GM19238 (cell line): ENCODE measurements at regions not wholly inside any gene's neighbourhood (a gene's known extent, or its start where the extent isn't known, plus 50 kb on each side); places are given as distances from the start of the nearest gene placed in this dataset.
"Not testable (repeated sequence)": the region's sequence is repeated elsewhere in the genome, so short reads cannot be mapped to it uniquely, and the experiment has no call there.

Source experiments
- DNase-seq: peaks from one replicate; pipeline ENCODE4 v3.0.0; 2011; ENCODE audit warnings: low spot score; ENCODE audit not compliant: insufficient read length

DNA sequence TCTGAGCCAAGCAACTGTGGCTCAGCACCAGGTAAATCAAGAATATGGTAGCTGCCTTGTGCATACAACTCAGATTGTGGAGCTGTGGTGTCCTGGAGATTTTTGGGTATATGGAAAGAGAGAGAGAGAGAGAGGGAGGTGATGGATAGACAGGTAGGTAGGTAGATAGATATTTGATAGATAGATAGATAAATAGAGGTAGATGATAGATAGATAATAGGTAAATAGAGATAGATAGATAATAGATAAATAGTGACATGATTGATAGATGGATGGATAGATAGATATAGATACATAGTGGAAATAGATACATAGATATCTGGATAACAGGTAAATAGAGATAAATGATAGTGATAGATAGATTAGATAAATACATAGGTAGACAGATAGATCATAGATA lies 206.3 kb downstream of the KLF6 start:
- no peak for DNase-seq

DNA sequence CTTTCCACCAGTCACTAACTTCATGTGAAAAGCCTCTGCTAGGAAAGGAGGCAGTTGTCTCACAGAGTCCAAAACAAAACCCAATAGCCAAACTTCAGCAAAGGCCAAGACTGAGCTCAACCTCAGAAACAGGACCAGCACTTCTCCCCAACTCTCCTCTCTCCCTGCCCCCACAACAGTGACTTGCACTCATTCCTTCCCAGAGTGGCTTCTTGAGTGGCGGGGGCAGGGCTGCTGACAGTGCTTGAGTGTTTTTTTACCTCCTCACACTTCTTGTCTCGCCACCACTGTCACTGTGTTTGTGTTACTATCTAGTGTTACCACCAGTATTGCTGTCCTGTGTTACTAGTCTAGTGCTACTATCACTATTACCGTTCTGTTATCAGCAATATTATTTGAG lies 206.8 kb downstream of the KLF6 start:
- no peak for DNase-seq

DNA sequence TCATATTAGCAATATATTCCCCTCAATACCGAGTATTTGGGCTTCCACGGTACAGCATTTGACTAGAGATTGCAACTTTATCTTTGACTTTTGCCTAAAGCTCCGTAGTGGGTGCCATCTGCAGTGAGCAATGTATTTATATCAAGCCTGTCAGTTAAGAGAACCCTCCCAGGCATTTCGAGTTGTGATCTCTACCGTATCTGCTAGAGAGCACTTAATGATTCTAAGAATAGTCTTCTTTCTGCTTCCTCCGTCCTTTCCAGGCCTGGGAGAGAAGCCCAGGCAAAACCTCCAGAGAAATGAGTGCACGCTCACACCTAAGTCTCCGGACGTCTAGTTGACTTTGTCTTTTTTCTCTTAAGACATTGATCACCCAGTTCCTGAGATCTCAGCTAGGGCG lies 210.6 kb downstream of the KLF6 start:
- no peak for DNase-seq

DNA sequence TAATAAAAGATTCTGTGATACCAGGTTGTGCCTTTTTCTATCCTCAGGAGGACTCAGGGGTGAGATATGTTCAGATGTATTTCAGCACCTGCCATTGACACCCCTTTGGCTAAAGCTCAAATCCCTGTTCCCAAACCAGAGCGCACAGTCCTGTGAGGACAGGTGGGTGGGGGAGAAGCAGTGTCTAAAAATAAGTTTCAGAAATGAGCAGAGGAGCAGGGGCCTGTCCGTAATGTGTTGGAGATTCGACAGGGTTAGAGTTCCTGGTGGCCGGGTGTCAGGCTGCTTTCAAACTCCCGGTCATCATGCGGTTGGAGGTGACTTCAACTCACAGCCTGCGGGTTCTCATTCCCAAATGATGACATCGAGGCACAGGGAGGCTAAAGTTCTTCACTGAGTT lies 211.5 kb downstream of the KLF6 start:
- no peak for DNase-seq

DNA sequence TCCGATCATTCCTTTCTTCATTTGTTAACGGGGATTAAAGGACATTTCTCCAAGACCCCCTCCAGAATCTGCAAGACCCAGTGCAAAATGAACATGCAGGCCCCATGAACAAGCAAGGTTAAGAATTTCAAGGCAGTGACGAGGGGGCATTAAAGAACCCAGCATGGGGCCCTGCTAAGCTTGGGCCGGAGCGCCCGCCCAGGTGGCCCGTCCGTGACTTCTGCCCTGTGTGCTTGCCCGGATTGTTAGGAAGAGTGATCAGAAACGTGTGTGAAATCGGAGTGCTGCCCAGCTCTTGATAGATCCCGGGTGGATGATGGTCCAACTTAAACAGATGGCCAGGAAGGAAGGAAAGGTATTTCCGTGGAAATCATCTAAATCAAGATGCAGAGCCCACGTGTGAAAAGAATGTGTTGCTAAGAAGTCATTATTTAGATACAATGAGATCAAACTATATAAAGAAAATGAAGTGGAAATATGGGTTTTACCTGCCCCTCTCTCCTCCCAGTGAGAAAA lies 213.6 kb downstream of the KLF6 start:
- DNase-seq, result no peak

DNA sequence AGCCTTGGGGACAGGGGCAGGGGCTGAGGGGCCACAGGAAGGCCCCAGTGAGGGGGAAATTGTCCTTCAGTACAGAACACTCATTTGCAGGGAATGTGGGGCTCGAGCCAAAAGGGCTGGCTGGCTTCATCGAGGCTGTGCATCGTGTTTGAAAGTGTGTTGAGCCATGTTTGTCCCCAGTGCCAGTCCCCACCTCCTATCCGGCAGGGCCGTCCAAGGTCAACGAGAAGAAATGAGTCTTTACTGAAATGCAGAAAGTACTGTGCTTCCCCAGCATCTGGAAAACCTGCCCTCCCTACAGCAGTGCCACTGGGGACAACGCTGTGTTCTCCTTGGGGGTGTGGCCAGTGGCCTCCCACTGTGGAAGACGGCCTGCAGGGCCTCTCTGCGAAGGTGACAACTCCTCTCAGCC lies 214.1 kb downstream of the KLF6 start:
- DNase-seq, result no peak

DNA sequence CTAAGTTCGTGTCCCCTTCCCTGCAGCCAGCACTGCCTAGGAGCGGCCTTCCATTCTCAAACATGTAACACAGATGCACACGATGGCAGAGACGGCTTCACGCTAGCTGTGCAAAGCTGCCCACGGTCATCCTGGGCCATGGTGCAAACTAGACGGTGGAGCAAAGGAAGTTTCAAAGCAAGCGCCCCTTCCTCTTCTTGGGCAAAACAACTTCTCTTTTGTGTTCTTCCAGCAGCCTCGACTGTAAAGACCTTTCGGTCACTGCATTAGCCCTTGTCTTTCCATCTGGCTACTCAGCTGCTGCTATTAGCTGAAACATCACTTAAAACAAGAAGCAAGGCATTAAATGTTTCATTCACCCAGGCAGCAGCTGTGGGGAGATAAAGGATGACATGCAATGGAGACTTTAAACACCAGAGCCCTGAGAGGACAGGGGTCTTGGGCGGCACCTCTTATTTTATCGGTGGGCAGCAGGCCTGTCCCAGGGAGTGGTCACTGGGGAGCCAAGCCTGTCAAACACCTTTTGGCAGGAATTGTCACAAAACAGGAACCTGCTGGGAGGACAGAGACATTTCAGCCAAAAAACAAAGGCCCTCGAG lies 214.8 kb downstream of the KLF6 start:
- DNase-seq, result no peak

DNA sequence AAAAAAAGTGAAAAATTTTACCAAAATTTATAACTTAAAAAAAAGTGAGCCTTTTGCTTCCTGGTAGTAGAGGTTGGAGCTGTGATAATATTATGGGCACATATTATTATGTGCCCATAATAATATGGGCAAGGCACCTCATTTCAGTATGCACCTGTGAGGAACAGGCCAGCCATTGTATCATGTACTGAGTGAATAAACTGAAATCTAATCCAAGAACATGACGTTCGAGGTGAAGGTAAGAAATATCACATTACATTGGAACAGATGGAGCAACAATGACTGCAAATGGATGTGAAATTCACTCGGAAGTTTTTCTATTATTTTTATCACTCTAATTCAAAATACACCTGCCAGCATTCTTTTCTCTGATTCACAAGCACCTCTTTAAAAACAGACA lies 216.0 kb downstream of the KLF6 start:
- no peak for DNase-seq

DNA sequence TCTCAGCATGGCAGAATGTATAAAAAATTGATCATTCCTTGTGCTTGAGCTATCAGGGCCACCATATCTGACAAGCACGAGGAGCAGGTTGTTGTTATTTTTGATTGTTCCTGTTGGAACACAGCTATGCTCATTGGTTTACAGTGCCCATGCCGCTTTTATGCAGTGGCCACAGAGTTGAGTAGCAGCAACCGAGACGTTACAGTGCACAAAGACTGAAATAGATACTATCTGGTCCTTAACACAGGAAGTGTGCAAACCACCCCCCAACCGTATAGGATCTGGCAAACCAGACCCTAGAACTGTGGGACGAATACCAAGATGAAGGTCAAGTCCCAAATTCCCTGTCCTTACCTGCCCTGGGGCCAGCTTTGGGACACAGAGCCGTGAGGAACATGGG lies 216.6 kb downstream of the KLF6 start:
- no peak for DNase-seq

DNA sequence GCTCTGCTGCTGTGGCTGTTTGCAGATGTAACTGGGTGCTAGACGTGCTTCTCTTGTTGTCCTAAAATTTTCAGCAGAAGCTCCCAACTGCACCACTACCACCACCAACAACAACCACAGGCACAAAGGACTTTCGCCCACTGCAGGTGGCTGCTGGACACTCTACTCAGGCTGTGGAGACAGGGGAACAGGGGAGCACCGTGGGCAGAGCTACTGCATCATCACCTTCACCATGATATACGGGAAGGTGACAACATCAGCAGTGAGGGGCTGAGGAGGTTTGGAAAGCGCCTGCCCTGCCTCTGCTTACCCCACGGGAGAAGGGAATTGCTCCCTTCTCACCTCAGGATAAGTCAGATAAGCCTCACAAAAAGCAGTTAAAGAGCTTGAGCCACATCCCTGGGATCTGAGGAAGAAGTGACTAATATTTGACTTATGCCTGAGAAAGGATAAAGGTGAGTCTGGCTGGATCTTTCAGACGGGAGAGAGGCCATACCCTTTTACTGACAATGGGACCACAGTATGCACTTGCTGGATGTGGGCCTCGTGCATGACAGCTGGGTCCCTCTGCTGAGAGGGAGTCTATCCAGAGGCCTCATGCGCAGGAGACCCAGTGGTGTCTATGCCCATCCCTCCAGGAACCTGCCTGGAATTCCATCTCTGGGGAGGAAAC lies 217.6 kb downstream of the KLF6 start:
- no peak for DNase-seq

DNA sequence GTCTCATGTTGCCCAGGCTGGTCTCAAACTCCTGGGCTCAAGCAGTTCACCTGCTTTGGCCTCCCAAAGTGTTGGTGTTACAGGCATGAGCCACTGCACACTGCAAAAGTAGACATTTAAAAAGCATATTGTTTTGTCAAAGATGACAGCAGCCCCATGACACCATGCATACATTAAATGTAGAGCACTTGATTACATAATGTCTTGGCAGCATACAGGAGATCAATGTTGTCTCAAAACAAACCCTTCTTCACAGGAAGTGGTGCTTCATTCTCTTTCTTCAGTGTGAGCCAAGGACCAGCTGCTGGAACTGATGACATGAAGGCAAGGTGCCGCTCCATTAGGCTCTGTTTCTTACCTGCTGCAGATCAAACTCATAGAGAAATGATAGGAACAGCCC lies 218.4 kb downstream of the KLF6 start:
- no peak for DNase-seq

DNA sequence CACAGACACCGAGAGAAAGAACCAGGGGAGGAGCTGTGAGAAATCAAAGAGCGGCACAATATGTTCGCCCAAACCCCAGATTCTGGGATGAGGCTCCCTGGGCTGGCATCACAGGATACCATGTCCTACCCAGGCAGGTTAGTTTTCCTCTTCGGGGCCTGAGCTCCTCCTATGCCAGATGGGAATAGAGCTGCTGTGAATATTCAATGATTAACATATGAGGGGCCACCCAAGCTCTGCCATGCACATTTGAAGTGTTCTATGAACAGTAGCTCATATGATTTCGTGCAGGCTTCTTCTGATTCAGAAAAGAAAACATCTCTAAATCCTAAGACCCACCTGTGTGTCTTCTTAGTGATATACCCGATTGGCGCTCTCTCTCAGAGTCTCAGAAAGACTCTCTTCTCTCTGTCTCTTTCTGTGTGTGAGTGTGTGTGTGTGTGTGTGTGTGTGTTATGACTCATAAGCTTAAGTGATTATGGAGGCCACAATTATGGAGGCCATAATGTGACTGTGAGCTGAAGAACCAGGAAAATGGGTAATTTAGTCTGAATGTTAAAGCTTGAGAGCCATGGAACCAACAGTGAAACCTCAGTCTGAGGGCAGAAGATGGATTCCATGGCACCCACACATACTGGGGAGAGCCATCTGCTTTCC lies 220.5 kb downstream of the KLF6 start:
- DNase-seq, result no peak

DNA sequence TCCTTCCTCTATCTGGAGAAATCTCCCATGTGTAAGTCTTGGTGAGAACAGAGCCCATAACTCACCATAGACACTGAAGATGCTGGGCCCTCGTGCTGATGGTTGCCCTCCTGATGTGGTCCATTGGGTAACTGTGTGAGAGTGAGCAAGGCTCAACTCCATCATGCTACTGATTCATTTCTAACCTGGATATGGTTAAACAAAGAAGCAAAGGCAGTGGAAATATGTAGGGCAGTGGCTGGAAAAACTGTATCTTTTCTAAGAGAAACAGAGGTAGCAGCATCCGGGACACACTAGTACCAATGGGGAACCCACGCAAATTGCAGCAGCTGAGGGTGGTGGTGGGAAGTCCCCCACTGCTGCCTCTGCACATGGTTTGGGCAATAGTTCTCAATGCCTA lies 221.7 kb downstream of the KLF6 start:
- no peak for DNase-seq

DNA sequence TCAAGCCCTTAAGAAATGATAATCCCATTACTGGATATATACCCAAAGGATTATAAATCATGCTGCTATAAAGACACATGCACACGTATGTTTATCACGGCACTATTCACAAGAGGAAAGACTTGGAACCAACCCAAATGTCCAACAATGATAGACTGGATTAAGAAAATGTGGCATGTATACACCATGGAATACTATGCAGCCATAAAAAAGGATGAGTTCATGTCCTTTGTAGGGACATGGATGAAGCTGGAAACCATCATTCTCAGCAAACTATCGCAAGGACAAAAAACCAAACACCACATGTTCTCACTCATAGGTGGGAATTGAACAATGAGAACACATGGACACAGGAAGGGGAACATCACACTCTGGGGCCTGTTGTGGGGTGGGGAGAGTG lies 224.4 kb downstream of the KLF6 start:
- DNase-seq, result not testable (repeated sequence)

DNA sequence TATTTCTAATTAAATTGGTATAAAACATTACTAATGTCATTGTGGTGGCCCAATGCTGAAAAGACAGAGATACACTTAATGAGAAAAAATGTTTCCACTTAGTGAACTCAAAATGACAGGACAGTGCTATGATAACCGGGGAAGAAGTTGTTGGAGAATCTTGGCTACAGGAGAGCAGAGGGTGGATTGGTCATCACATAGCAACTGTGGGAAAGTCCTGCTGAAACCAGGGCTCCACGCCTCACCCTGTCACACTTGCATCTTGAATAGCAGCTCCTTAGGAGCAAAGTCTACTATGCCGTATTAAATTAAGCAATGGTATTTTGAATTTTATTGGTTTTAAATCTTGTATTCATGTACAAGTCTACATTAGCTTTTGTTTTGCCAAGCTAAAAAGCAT lies 225.5 kb downstream of the KLF6 start:
- DNase-seq, result no peak

DNA sequence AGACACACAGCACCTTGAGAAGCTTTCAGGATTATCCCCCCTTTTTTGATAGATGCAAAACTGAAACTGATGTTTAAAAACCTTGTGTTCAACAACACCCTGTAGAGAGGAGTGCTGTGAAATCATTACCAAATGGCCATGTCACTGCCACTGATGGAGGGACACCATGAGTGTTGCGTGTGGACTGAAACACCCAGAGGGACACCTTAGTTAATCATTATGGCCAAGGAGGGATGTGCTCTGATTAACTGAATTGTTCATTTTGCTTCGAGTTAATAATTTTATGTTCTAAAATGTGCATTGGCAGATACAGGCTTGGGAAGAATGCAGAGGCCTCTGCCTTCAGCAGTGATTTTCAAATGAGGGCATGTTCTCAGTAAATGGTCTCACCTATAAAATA lies 226.0 kb downstream of the KLF6 start:
- no peak for DNase-seq

DNA sequence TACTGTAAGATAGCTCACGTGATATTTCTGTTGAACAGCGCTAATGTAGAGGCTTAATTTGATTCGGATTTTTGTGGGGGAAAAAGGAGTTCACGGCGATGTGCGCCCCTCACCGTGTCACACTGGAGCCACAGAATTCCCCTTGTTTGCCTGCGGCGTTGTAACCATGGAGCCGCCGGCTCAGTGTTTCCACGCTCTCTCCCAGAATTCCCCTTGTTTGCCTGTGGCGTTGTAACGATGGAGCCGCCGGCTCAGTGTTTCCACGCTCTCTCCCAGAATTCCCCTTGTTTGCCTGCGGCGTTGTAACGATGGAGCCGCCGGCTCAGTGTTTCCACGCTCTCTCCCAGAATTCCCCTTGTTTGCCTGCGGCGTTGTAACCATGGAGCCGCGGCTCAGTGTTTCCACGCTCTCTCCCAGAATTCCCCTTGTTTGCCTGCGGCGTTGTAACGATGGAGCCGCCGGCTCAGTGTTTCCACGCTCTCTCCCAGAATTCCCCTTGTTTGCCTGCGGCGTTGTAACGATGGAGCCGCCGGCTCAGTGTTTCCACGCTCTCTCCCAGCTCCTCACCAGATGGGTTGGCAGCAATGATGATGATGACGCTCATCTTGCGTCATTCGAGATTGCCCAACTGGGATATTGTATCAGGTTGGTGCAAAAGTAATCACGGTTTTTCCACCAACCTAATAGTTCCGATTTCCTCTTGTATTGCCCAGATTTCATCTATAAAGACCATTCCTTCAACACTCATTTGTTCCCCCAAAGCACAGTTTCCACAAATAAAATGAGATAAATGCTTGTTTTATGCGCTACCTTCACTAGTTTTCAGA lies 228.6 kb downstream of the KLF6 start:
- DNase-seq, result not testable (repeated sequence)

DNA sequence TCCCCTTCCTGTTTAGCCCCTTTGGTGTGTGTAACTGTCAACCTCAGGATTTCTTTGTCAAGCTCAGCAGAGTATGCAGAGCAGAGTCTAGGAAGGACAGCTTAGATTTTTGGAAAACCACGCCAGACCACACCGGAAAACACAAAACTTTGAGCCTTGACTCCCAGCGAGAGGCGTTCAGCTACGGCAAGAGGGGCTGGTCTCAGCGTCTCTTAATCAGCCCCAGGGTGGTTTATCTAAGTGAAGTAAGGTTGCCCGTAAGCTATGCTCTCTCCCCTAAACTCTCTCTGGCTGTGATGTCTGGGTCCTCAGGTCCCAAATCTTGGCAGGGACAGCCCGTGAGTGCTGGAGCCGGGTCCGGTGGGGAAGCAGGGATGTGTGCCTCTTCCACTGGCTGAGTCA lies 230.9 kb downstream of the KLF6 start:
- DNase-seq, result no peak

DNA sequence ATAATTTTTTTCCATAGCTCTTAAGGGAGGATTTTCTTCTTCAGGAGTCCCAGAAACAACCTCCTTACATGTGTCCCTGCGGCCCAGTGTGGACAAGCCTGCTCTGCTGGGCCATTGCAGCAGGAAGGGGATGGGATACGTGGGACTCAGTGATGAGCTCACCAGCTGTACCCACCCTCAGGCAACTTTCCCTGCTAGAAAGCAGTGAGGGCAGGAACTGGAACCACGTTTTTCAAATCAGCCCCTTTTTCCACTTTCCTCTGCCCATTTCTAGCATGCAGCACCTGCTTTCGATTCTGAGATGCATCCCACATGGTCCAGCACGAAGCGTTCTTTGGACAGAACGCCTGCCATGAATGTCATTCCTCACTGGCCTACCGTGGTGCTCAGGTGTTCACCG lies 232.7 kb downstream of the KLF6 start:
- DNase-seq, result no peak

DNA sequence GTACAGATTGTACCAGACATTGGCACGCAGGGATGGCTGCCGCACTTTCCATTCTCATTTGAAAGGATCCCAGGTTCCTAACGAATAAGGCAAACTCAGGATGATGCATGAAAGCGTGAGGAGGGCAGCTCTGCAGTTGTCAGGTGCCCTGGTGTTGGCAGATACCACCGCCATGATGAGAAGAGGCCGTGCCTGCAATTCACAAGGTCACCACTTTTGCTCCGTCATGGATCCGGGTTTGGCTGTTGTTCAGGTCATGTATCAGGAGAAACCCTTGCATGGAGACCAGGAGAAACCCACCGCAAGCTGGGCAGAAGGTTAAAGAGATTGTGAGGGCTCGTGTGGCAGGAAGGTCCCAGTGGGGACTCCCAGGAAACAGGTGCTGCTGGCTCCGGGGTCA lies 233.2 kb downstream of the KLF6 start:
- DNase-seq, result no peak

DNA sequence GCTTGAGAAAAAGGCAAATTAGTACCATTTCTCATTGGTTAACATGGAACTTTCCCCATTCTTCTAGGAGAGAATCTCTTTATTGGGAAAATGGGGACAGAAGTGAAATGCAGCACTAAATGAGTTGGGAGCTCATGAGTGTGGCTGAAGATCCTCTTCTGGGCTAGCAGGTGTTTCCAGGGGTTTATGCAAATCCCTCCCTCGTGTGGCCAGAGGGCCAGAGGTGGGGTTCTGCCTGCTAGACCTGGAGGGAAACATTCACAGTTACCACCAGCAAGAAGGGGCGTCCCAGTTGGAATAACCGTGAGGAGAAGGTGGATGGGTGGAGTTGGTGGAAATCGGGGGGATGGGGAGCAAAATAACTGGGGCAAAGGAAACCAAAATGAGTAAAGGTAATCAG lies 235.9 kb downstream of the KLF6 start:
- no peak for DNase-seq

DNA sequence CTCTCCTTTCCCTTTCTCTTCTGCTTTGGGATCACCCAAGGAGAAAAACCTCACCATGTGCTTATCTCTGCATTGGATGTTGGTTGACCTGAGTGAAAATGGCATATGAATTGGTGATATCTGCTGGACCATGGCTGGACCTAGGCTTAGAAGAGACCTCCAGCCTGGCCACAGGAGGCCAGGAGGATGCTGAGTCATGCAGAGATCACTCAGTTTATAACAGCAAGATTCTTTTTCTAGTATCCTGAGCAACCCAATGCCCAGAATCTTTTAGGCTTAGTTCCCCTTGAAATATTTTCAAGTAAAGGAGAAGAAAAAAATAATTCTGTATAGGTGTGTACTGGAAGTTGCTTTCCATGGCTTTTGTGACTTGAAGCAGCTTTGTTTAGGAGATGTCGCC lies 236.3 kb downstream of the KLF6 start:
- no peak for DNase-seq
